Bronchial epithelial cell (primary cell): ENCODE measurements at regions not wholly inside any gene's neighbourhood (a gene's known extent, or its start where the extent isn't known, plus 50 kb on each side); places are given as distances from the start of the nearest gene placed in this dataset.
A peak's percentile ranks its signal among the peaks of the same experiment; 100 is the strongest.

Experiments used
- DNase-seq: peaks from one replicate; pipeline ENCODE4 v3.0.0-alpha.2; 2010; ENCODE audit warnings: low read depth
- FAIRE-seq: peaks from 2 replicates; lab custom pipeline; 2011; peaks lifted over from hg19 to GRCh38; lab: Jason Lieb, UNC
- H3K27me3 ChIP-seq: 2 replicates; pipeline ENCODE4 v1.5.1; 2011; ENCODE audit warnings: low read length; ENCODE audit not compliant: control insufficient read depth, insufficient read depth
- H3K36me3 ChIP-seq: 2 replicates; pipeline ENCODE4 v1.5.1; 2011; ENCODE audit warnings: low read length; ENCODE audit not compliant: control insufficient read depth, insufficient read depth
- H3K4me3 ChIP-seq: 2 replicates; pipeline ENCODE4 v1.5.1; 2011; ENCODE audit warnings: mild to moderate bottlenecking, low read depth, low read length, control low read depth
- CTCF ChIP-seq: IDR thresholded peaks from 2 replicates; pipeline ENCODE4 v1.5.1; 2011; ENCODE audit warnings: mild to moderate bottlenecking, moderate library complexity, low read length, control low read depth, inconsistent platforms; ENCODE audit not compliant: insufficient read depth, severe bottlenecking

DNA sequence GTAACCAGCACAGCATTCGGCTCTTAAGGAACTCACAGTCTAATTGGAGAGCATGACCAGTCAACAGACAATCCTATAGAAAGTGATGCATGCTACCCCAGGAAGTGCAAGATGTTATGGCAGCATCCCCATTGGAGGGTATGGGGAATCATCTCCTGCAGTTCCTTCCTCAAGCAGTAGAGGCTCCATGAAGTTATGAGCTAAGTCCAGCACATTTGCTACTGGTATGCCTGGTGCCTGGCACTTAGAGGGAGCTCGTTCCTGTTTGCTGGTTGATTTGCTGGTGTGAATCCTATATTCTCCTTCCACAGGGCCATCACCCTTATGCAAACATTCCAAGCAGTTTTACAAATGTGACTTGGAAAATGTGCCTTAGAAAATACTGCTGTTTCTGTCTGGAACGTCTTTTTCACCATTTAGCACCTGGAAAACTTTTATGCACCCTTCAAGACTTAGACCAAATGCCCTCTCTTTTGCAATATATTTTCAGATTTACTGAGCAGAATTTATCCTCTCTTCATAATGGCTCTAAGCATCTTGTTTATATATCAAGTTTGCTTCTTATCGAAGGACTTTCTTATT is 136.1 kb upstream of the WSCD2 start:
- Histone ChIP-seq H3K36me3 (no peaks in the 10 kb centered on the region), H3K4me3 (no peak overlapping the region), H3K27me3 (no peaks in the 10 kb centered on the region)
- peak; percentile 62 for DNase-seq
- no peak for FAIRE-seq
- peak; percentile 64 for TF ChIP-seq CTCF

GRCh38 chr12:107998863-107999262 is 130.2 kb upstream of the WSCD2 start:
- H3K4me3 ChIP-seq, result no peak overlapping the region
- no peaks in the 10 kb centered on the region for H3K36me3 ChIP-seq
- FAIRE-seq, result no peak
- TF ChIP-seq CTCF, result no peak
- no peak for DNase-seq
- no peaks in the 10 kb centered on the region for H3K27me3 ChIP-seq

- Histone ChIP-seq H3K27me3 (no peaks in the 10 kb centered on the region), H3K36me3 (no peaks in the 10 kb centered on the region), H3K4me3 (no peak overlapping the region)
- TF ChIP-seq CTCF, result no peak
- no peak for FAIRE-seq
- DNase-seq, result no peak
These were observed 129.0 kb upstream of the WSCD2 start for GRCh38 chr12:108000111-108000510.

DNA sequence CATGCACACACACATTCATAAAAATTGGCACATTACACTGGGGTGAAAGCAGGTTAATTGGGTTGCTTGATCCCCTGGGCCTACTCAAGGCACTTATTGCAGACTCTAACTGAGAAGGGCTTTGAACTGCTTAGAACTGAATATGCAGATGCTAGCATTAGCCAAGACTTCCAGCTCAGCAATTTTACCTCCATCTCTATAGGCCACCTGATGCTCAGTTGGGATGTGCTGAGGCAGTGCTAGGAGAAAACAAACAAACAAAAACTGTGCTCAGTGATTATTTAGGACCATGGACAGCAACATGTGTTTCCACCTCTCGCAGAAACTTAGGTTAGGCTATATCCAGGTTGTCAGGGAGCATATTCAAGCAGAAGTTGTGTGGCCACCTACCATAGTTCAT is 124.8 kb upstream of the WSCD2 start:
- TF ChIP-seq CTCF, result no peak
- DNase-seq (peak; percentile 16), FAIRE-seq (peak; percentile 64)

DNA sequence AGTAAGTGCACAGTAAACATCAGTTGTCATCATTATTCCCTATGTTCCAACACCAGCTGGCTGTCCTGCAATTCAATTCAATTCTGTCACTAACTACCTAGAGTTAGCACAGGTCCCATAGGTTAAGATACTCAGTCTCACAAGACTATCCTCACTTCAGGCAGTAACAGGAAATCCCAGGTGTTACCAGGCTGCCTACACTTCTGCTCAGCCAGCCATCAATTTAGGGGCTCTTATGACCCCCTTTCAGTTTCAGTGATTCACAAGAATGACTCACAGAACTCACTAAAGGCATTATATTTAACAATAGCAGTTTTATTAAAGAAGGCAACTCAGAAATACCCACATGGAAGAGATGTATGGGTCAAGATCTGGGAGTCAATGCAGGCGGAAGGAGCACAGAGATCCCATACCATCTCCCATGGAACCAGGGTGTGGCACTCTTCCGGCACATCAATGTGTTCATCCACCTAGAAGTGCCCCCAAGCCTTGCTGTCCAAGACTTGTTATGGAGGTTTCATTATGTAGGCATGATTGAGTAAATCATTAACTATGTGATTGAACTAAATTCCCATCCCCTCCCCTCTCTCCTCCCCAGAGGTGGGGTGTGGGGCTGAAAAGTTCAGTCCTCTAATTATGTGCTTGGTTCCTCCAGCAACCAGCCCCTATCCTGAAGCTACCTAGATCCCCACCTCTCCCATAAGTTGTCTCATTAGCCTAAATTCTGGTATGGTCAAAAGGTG is 120.8 kb upstream of the WSCD2 start:
- no peaks in the 10 kb centered on the region for H3K27me3 ChIP-seq
- no peaks in the 10 kb centered on the region for H3K36me3 ChIP-seq
- TF ChIP-seq CTCF, result no peak
- no peak for DNase-seq
- H3K4me3 ChIP-seq, result no peak overlapping the region
- no peak for FAIRE-seq

More for the DNA sequence above, 124.8 kb upstream of the WSCD2 start:
- no peaks in the 10 kb centered on the region for H3K27me3 ChIP-seq
- no peak overlapping the region for H3K4me3 ChIP-seq
- H3K36me3 ChIP-seq, result no peaks in the 10 kb centered on the region
